NK-92 treated with Interleukin-12 subunit alpha and Interleukin-12 subunit beta, amount 100 ng/mL, for 24 hours (cell line): ENCODE measurements at regions not wholly inside any gene's neighbourhood (a gene's known extent, or its start where the extent isn't known, plus 50 kb on each side); places are given as distances from the start of the nearest gene placed in this dataset.

Experiments used
- DNase-seq: peaks from one replicate; lab custom pipeline; 2025; lab: John Stamatoyannopoulos, UW

- no peak for DNase-seq
Measured at GRCh38 chr4:19783667-19784223, 468.0 kb upstream of the SLIT2 start.

GRCh38 chr4:19780871-19781270, 470.8 kb upstream of the SLIT2 start:
- no peak for DNase-seq

GRCh38 chr4:19776929-19777328, 474.8 kb upstream of the SLIT2 start:
- no peak for DNase-seq

GRCh38 chr4:19776021-19776459, 475.7 kb upstream of the SLIT2 start:
- DNase-seq: no peak

GRCh38 chr4:19774690-19775256, 476.9 kb upstream of the SLIT2 start:
- DNase-seq: no peak

- no peak for DNase-seq
Measured at GRCh38 chr4:19772581-19772980, 479.1 kb upstream of the SLIT2 start.

- DNase-seq: no peak
Measured at GRCh38 chr4:19756661-19757060, 495.0 kb upstream of the SLIT2 start.

GRCh38 chr4:19752599-19752998, 499.1 kb upstream of the SLIT2 start:
- no peak for DNase-seq

- no peak for DNase-seq
Measured at GRCh38 chr4:19748519-19749479, 502.9 kb upstream of the SLIT2 start.

- no peak for DNase-seq
Measured at GRCh38 chr4:19746377-19746776, 505.3 kb upstream of the SLIT2 start.

GRCh38 chr4:19743115-19743638, 508.5 kb upstream of the SLIT2 start:
- no peak for DNase-seq

- DNase-seq: no peak
Measured at GRCh38 chr4:19739101-19739651, 512.5 kb upstream of the SLIT2 start.

- DNase-seq: no peak
Measured at GRCh38 chr4:19736968-19737756, 514.5 kb upstream of the SLIT2 start.

GRCh38 chr4:19735012-19735411, 516.7 kb upstream of the SLIT2 start:
- no peak for DNase-seq

GRCh38 chr4:19729886-19730651, 521.6 kb upstream of the SLIT2 start:
- no peak for DNase-seq

GRCh38 chr4:19728773-19729172, 522.9 kb upstream of the SLIT2 start:
- no peak for DNase-seq

- DNase-seq: no peak
Measured at GRCh38 chr4:19727141-19727540, 524.6 kb upstream of the SLIT2 start.

- DNase-seq: no peak
Measured at GRCh38 chr4:19725130-19725529, 526.6 kb upstream of the SLIT2 start.

GRCh38 chr4:19722404-19722803, 529.3 kb upstream of the SLIT2 start:
- DNase-seq: no peak

GRCh38 chr4:19721587-19721986, 530.1 kb upstream of the SLIT2 start:
- DNase-seq: no peak

GRCh38 chr4:19720610-19721009, 531.1 kb upstream of the SLIT2 start:
- no peak for DNase-seq
